HL-60 (cell line): ENCODE measurements at regions not wholly inside any gene's neighbourhood (a gene's known extent, or its start where the extent isn't known, plus 50 kb on each side); places are given as distances from the start of the nearest gene placed in this dataset.

ENCODE experiments used
- GABPA ChIP-seq: IDR thresholded peaks from 2 replicates; pipeline ENCODE4 v1.6.1; 2012; ENCODE audit warnings: low read depth
- POLR2AphosphoS5 ChIP-seq: IDR thresholded peaks from 2 replicates; pipeline ENCODE4 v1.6.1; 2012; ENCODE audit warnings: low read depth
- TF ChIP-seq, protein P1 (sequence below): IDR thresholded peaks from one replicate; pipeline ENCODE4 v1.5.1; 2011; ENCODE audit warnings: low read length, control low read depth, inconsistent platforms; ENCODE audit not compliant: insufficient read depth
- TF ChIP-seq, protein P2 (sequence below): IDR thresholded peaks from 2 replicates; pipeline ENCODE4 v1.6.1; 2012; ENCODE audit warnings: low read depth; ENCODE audit not compliant: insufficient replicate concordance

DNA sequence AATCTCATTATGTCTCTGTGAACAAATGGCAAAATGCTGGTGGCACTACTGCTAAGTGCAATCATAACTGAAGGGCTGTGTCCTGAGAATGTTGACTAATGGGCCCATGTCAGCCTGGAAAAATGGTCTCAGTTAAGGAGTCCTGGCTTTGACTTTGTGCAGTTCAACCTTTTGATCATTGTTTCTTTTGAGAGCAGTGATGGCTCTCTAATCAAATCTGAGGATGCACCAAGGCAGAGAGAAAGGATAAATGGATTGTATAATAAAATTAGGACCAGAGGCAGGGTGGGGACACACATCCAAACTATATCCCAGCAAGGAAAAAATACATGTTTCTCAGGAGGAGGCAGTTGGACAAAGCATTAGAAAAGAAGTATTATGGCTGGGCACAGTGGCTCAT lies 59.6 kb upstream of the SYN3 start:
- TF ChIP-seq, protein P1, sequence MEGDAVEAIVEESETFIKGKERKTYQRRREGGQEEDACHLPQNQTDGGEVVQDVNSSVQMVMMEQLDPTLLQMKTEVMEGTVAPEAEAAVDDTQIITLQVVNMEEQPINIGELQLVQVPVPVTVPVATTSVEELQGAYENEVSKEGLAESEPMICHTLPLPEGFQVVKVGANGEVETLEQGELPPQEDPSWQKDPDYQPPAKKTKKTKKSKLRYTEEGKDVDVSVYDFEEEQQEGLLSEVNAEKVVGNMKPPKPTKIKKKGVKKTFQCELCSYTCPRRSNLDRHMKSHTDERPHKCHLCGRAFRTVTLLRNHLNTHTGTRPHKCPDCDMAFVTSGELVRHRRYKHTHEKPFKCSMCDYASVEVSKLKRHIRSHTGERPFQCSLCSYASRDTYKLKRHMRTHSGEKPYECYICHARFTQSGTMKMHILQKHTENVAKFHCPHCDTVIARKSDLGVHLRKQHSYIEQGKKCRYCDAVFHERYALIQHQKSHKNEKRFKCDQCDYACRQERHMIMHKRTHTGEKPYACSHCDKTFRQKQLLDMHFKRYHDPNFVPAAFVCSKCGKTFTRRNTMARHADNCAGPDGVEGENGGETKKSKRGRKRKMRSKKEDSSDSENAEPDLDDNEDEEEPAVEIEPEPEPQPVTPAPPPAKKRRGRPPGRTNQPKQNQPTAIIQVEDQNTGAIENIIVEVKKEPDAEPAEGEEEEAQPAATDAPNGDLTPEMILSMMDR: no peak
- TF ChIP-seq GABPA: no peak
- no peak for TF ChIP-seq POLR2AphosphoS5
- TF ChIP-seq, protein P2, sequence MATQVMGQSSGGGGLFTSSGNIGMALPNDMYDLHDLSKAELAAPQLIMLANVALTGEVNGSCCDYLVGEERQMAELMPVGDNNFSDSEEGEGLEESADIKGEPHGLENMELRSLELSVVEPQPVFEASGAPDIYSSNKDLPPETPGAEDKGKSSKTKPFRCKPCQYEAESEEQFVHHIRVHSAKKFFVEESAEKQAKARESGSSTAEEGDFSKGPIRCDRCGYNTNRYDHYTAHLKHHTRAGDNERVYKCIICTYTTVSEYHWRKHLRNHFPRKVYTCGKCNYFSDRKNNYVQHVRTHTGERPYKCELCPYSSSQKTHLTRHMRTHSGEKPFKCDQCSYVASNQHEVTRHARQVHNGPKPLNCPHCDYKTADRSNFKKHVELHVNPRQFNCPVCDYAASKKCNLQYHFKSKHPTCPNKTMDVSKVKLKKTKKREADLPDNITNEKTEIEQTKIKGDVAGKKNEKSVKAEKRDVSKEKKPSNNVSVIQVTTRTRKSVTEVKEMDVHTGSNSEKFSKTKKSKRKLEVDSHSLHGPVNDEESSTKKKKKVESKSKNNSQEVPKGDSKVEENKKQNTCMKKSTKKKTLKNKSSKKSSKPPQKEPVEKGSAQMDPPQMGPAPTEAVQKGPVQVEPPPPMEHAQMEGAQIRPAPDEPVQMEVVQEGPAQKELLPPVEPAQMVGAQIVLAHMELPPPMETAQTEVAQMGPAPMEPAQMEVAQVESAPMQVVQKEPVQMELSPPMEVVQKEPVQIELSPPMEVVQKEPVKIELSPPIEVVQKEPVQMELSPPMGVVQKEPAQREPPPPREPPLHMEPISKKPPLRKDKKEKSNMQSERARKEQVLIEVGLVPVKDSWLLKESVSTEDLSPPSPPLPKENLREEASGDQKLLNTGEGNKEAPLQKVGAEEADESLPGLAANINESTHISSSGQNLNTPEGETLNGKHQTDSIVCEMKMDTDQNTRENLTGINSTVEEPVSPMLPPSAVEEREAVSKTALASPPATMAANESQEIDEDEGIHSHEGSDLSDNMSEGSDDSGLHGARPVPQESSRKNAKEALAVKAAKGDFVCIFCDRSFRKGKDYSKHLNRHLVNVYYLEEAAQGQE: no peak
